Caco-2 (cell line): ENCODE measurements at regions not wholly inside any gene's neighbourhood (a gene's known extent, or its start where the extent isn't known, plus 50 kb on each side); places are given as distances from the start of the nearest gene placed in this dataset.

ENCODE experiments used
- BruUV-seq: library from RNA; stranded (reverse); fragments of 400-500 nt; replicated peaks from 2 replicates; lab custom pipeline; 2021; lab: Mats Ljungman, UMichigan
- CTCF ChIA-PET: fragments of 300-600 bp; sonication (Branson Sonifier 250); formaldehyde crosslinking; loops from one replicate; lab custom pipeline; 2022; ENCODE audit warnings: antibody characterized with exemption; lab: Charles Lee
- POLR2A ChIA-PET: fragments of 300-600 bp; sonication (Branson Sonifier 250); formaldehyde crosslinking; loops from one replicate; lab custom pipeline; 2022; ENCODE audit warnings: antibody characterized with exemption; lab: Charles Lee
- DNase-seq, 2 experiments: peaks; one replicate each; pipeline versions ENCODE4 v3.0.0 to v3.0.0-alpha.2; 2020 to 2022
- H3K27me3 ChIP-seq: replicated peaks from 2 replicates; pipeline ENCODE4 v1.6.0; 2011; ENCODE audit warnings: low read length; ENCODE audit not compliant: control insufficient read depth, insufficient read depth
- H3K36me3 ChIP-seq: 2 replicates; pipeline ENCODE4 v1.5.1; 2011; ENCODE audit warnings: low read length; ENCODE audit not compliant: control insufficient read depth, insufficient read depth
- H3K4me1 ChIP-seq: fragments of 250-450 bp; sonication (Bioruptor Pico); 2 replicates; pipeline ENCODE4 v1.5.1; 2020; ENCODE audit warnings: mild to moderate bottlenecking
- H3K4me3 ChIP-seq: 2 replicates; pipeline ENCODE4 v1.5.1; 2011; ENCODE audit warnings: low read depth, mild to moderate bottlenecking, control low read depth, low read length
- H3K9me3 ChIP-seq: fragments of 250-450 bp; sonication (Bioruptor Pico); 2 replicates; pipeline ENCODE4 v1.5.1; 2020; ENCODE audit warnings: mild to moderate bottlenecking, moderate library complexity
- H3K27ac Mint-ChIP-seq: one replicate; pipeline ENCODE4 v1.8.0; 2022; ENCODE audit warnings: mixed read lengths; ENCODE audit not compliant: unreplicated experiment
- H3K27me3 Mint-ChIP-seq: one replicate; pipeline ENCODE4 v1.8.0; 2022; ENCODE audit warnings: mixed read lengths; ENCODE audit not compliant: insufficient read depth, unreplicated experiment
- H3K36me3 Mint-ChIP-seq: one replicate; pipeline ENCODE4 v1.8.0; 2022; ENCODE audit warnings: mild to moderate bottlenecking, mixed read lengths; ENCODE audit not compliant: insufficient read depth, unreplicated experiment
- H3K4me1 Mint-ChIP-seq: one replicate; pipeline ENCODE4 v1.8.0; 2022; ENCODE audit warnings: low read depth, mixed read lengths; ENCODE audit not compliant: unreplicated experiment
- H3K4me3 Mint-ChIP-seq: one replicate; pipeline ENCODE4 v1.8.0; 2022; ENCODE audit warnings: mild to moderate bottlenecking, moderate library complexity, mixed read lengths; ENCODE audit not compliant: unreplicated experiment
- H3K9me3 Mint-ChIP-seq: one replicate; pipeline ENCODE4 v1.8.0; 2022; ENCODE audit warnings: mixed read lengths; ENCODE audit not compliant: unreplicated experiment
- intact Hi-C: fragments of 100-400 bp; cut with micrococcal nuclease; formaldehyde crosslinking; loops from one replicate; pipeline ENCODE4 v1.10.0; 2022; ENCODE audit not compliant: unreplicated experiment
- TF ChIP-seq, protein P1 (sequence below), 2 experiments: fragments of 200-600 bp in 1 of 2; IDR thresholded peaks; 1 replicate in 1 of 2; 2 replicates in 1 of 2; pipeline versions ENCODE4 v1.5.1 to v1.8.0; 2011 to 2022; ENCODE audit warnings: antibody characterized with exemption in 1 of 2, control low read depth in 1 of 2, inconsistent platforms in 1 of 2, low read depth in 1 of 2, low read length in 1 of 2, mild to moderate bottlenecking in 1 of 2, moderate library complexity in 1 of 2; ENCODE audit not compliant: insufficient read depth in 1 of 2, severe bottlenecking in 1 of 2, unreplicated experiment in 1 of 2

DNA sequence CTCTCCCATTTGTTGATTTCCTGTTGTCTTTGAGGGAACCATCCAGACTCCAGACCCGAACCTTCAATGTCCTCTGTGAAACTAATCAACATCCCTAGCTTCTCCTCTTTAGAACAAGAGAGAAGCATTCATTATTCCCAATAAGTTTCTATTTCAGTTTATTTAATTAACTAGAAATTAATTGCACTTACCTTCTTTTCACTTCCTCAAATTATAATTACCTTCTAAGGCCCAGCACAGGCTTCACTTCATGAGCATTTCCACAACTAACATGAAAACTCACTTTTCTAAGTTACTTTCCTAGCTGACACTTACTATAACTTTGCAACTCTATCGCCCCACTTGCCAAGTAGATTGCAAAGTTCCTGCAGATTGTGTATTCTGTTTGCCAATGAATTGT, 71.6 kb upstream of the HTR2A start:
- H3K4me3 Mint-ChIP-seq = no peak overlapping the region
- no peak for DNase-seq
- Histone ChIP-seq H3K9me3 (no peaks in the 10 kb centered on the region), H3K36me3 (no peaks in the 10 kb centered on the region), H3K27me3 (0 out of 2 replicates have a peak, but pooled peaks cover 1% of the 10 kb centered on the region), H3K4me3 (no peak overlapping the region), H3K4me1 (no peaks in the 10 kb centered on the region)
- H3K36me3 Mint-ChIP-seq = no peaks in the 10 kb centered on the region
- no peaks in the 10 kb centered on the region for H3K4me1 Mint-ChIP-seq
- CTCF ChIA-PET = no interaction called here
- H3K27ac Mint-ChIP-seq = no peak overlapping the region
- BruUV-seq = no TSS peak
- no peaks in the 10 kb centered on the region for H3K9me3 Mint-ChIP-seq
- H3K27me3 Mint-ChIP-seq = peaks cover 5% of the 10 kb centered on the region
- TF ChIP-seq, protein P1, sequence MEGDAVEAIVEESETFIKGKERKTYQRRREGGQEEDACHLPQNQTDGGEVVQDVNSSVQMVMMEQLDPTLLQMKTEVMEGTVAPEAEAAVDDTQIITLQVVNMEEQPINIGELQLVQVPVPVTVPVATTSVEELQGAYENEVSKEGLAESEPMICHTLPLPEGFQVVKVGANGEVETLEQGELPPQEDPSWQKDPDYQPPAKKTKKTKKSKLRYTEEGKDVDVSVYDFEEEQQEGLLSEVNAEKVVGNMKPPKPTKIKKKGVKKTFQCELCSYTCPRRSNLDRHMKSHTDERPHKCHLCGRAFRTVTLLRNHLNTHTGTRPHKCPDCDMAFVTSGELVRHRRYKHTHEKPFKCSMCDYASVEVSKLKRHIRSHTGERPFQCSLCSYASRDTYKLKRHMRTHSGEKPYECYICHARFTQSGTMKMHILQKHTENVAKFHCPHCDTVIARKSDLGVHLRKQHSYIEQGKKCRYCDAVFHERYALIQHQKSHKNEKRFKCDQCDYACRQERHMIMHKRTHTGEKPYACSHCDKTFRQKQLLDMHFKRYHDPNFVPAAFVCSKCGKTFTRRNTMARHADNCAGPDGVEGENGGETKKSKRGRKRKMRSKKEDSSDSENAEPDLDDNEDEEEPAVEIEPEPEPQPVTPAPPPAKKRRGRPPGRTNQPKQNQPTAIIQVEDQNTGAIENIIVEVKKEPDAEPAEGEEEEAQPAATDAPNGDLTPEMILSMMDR (IDR thresholded peaks at IDR 0.05; ENCODE audit: insufficient read depth in 1 of 2, low read depth in 1 of 2, low read length in 1 of 2, severe bottlenecking in 1 of 2, unreplicated experiment in 1 of 2) = no peak
- POLR2A ChIA-PET = no interaction called here
- intact Hi-C loops = no loop called here

DNA sequence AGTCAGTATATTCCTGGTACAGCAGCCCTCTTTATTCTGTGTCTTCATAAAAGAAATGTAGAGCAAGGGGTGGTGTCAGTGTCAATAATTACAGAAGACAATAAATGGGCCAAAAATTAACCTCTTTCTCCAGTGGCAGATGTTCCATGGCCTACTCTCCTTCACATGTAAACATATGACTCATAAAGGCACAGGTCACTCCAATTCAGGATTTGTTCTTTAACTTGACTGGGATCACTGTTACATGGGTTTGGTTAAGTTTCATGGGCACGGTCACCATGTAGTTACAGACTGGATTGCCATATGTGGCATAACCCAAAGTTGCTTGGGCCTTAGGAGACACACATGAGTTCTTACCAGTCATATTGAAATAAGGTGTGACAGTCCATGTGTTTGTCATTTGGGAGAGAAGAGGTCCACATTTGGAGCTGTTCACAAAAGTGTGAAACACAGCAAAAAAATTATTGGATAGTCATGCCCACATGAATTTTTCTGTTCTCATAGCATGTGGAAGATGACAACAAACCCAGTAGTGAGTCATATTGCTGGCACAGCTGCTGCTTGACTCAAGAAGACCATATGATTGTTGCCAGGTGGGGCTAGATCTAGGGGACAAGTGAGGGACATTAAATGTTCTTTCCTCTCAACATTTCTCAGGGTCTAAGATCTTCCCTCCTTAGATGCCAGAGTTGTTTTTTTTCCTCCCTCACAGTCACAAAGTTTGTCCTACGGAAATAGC, 68.1 kb upstream of the HTR2A start:
- ChIA-PET CTCF (no interaction called here), POLR2A (no interaction called here)
- no TSS peak for BruUV-seq
- TF ChIP-seq, protein P1 (IDR thresholded peaks at IDR 0.05; ENCODE audit: insufficient read depth in 1 of 2, low read depth in 1 of 2, low read length in 1 of 2, severe bottlenecking in 1 of 2, unreplicated experiment in 1 of 2) = no peak
- Mint-ChIP-seq H3K9me3 (no peaks in the 10 kb centered on the region), H3K36me3 (no peaks in the 10 kb centered on the region), H3K4me3 (no peak overlapping the region), H3K27ac (no peak overlapping the region), H3K27me3 (peaks cover 2% of the 10 kb centered on the region), H3K4me1 (no peaks in the 10 kb centered on the region)
- Histone ChIP-seq H3K9me3 (no peaks in the 10 kb centered on the region), H3K36me3 (no peaks in the 10 kb centered on the region), H3K4me3 (no peak overlapping the region), H3K27me3 (no peaks in the 10 kb centered on the region), H3K4me1 (no peaks in the 10 kb centered on the region)
- DNase-seq = no peak
- intact Hi-C loops = no loop called here

DNA sequence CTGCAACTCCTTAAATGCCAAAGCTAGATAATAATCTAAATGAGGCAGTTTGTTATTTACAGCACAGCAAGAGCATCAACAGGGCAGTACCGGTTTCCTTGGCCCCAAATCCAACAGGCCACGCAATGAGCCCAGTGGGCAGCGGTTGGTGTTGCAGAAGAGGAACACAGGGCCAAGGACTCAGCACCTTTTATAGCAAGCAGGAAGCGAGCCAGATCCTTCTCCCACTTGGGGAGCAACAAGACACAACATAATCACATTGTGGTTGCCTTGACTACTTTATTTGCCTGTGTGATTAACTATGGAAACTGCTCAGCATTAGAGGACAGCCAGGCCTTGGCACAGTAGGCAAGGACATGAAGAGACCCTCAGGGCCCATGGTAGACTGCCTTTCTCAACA, 67.1 kb upstream of the HTR2A start:
- no peaks in the 10 kb centered on the region for H3K9me3 Mint-ChIP-seq
- H3K27ac Mint-ChIP-seq = no peak overlapping the region
- no peaks in the 10 kb centered on the region for H3K27me3 Mint-ChIP-seq
- CTCF ChIA-PET = no interaction called here
- Histone ChIP-seq H3K36me3 (no peaks in the 10 kb centered on the region), H3K9me3 (no peaks in the 10 kb centered on the region), H3K27me3 (no peaks in the 10 kb centered on the region), H3K4me1 (no peaks in the 10 kb centered on the region), H3K4me3 (no peak overlapping the region)
- TF ChIP-seq, protein P1 (IDR thresholded peaks at IDR 0.05; ENCODE audit: insufficient read depth in 1 of 2, low read depth in 1 of 2, low read length in 1 of 2, severe bottlenecking in 1 of 2, unreplicated experiment in 1 of 2) = no peak
- POLR2A ChIA-PET = no interaction called here
- H3K36me3 Mint-ChIP-seq = no peaks in the 10 kb centered on the region
- BruUV-seq = no TSS peak
- no peak overlapping the region for H3K4me3 Mint-ChIP-seq
- H3K4me1 Mint-ChIP-seq = no peaks in the 10 kb centered on the region
- DNase-seq = no peak
- intact Hi-C loops = no loop called here
